ENCODE measurements at regions not wholly inside any gene's neighbourhood (a gene's known extent, or its start where the extent isn't known, plus 50 kb on each side); places are given as distances from the start of the nearest gene placed in this dataset.
"Not testable (repeated sequence)": the region's sequence is repeated elsewhere in the genome, so short reads cannot be mapped to it uniquely, and the experiment has no call there.

DNA sequence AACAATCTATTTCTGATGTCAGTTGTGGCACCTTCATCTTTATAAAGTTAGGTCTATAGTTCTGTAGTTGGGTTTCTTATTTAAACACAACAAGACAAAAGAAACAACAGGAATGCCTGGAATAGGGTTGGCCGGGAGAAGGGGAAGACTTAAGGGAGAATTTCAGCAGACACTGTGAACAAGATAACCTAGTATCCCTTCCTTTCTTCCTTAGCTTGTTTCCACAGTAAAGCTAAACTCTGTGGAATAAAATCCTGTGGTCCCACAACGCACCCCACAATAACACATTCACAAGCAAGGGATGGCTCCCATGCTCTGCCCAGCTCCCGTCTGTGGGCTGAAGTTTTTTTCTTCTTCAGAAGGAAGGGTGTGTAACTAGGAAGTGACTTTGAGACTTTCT, 124.9 kb upstream of the SMARCA2 start:
- ChIA-PET POLR2A (no interaction called here), CTCF (no interaction called here)
- no peak overlapping the region for H3K4me3 ChIP-seq
- no peak overlapping the region for H3K4me2 ChIP-seq
- no peaks in the 10 kb centered on the region for H3K9me3 ChIP-seq
- no peak overlapping the region for H3K27ac ChIP-seq
- DNase-seq (ENCODE audit: low read depth in 1 of 2, low spot score in 1 of 2) (no peak), ATAC-seq (no peak), FAIRE-seq (no peak)
- WGBS (ENCODE audit: missing lambda C conversion rate): 3% methylated on average over 3 of the region's 3 CpGs
- TF ChIP-seq SMC3 (IDR thresholded peaks at IDR 0.05) (no peak), NPAS2 (CRISPR knock-in tag; IDR thresholded peaks at IDR 0.05; ENCODE audit: borderline replicate concordance) (no peak), MAZ (IDR thresholded peaks at IDR 0.05; ENCODE audit: borderline replicate concordance, low read depth, low read length) (no peak), EHMT2 (IDR thresholded peaks at IDR 0.05; ENCODE audit: low read depth) (no peak), JUN (IDR thresholded peaks at IDR 0.05) (no peak), MAFK (IDR thresholded peaks at IDR 0.05; ENCODE audit: partially characterized antibody) (no peak), CHD4 (IDR thresholded peaks at IDR 0.05; ENCODE audit: borderline replicate concordance) (no peak), ZFP36 (IDR thresholded peaks at IDR 0.05; ENCODE audit: borderline replicate concordance, partially characterized antibody) (no peak)
- H3K4me1 ChIP-seq: no peaks in the 10 kb centered on the region

DNA sequence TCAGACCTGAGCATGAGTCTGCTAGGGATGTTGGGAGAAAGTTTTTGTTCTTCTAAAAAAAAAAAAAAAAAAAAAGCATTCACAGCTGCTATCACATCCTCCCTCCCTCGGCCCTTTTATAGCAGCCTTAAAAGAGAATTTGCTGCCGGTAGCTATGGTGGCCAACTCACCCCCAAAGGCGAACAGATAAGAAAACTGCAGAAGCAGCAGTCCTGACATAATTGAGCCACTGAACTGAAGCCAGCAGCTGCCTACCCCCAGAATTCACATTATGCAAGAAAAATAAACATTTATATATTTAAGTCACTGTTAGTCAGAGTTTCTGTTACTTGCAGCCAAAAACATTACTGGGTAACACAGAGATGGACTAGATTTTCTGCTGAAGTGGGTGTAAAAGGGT, 124.3 kb upstream of the SMARCA2 start:
- Histone ChIP-seq H3K4me3 (no peak overlapping the region), H3K4me2 (no peak overlapping the region), H3K27ac (no peak overlapping the region), H3K9me3 (no peaks in the 10 kb centered on the region), H3K4me1 (no peaks in the 10 kb centered on the region)
- DNase-seq (ENCODE audit: low read depth in 1 of 2, low spot score in 1 of 2) (no peak), FAIRE-seq (no peak), ATAC-seq (no peak)
- WGBS (ENCODE audit: missing lambda C conversion rate): 19% methylated on average over 3 of the region's 3 CpGs
- no peak for TF ChIP-seq NR3C1 (IDR thresholded peaks at IDR 0.05)
- no peak for TF ChIP-seq CBX8 (IDR thresholded peaks at IDR 0.05)
- TF ChIP-seq, protein P1, sequence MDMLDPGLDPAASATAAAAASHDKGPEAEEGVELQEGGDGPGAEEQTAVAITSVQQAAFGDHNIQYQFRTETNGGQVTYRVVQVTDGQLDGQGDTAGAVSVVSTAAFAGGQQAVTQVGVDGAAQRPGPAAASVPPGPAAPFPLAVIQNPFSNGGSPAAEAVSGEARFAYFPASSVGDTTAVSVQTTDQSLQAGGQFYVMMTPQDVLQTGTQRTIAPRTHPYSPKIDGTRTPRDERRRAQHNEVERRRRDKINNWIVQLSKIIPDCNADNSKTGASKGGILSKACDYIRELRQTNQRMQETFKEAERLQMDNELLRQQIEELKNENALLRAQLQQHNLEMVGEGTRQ (IDR thresholded peaks at IDR 0.05): no peak
- TF ChIP-seq RNF2 (IDR thresholded peaks at IDR 0.05; ENCODE audit: borderline replicate concordance, low read depth): no peak
- no peak for TF ChIP-seq CHD4 (IDR thresholded peaks at IDR 0.05; ENCODE audit: borderline replicate concordance)
- TF ChIP-seq, protein P2, sequence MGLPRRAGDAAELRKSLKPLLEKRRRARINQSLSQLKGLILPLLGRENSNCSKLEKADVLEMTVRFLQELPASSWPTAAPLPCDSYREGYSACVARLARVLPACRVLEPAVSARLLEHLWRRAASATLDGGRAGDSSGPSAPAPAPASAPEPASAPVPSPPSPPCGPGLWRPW (IDR thresholded peaks at IDR 0.05): no peak
- TF ChIP-seq FOXS1 (CRISPR knock-in tag; IDR thresholded peaks at IDR 0.05): no peak
- TF ChIP-seq, protein P3, sequence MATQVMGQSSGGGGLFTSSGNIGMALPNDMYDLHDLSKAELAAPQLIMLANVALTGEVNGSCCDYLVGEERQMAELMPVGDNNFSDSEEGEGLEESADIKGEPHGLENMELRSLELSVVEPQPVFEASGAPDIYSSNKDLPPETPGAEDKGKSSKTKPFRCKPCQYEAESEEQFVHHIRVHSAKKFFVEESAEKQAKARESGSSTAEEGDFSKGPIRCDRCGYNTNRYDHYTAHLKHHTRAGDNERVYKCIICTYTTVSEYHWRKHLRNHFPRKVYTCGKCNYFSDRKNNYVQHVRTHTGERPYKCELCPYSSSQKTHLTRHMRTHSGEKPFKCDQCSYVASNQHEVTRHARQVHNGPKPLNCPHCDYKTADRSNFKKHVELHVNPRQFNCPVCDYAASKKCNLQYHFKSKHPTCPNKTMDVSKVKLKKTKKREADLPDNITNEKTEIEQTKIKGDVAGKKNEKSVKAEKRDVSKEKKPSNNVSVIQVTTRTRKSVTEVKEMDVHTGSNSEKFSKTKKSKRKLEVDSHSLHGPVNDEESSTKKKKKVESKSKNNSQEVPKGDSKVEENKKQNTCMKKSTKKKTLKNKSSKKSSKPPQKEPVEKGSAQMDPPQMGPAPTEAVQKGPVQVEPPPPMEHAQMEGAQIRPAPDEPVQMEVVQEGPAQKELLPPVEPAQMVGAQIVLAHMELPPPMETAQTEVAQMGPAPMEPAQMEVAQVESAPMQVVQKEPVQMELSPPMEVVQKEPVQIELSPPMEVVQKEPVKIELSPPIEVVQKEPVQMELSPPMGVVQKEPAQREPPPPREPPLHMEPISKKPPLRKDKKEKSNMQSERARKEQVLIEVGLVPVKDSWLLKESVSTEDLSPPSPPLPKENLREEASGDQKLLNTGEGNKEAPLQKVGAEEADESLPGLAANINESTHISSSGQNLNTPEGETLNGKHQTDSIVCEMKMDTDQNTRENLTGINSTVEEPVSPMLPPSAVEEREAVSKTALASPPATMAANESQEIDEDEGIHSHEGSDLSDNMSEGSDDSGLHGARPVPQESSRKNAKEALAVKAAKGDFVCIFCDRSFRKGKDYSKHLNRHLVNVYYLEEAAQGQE (IDR thresholded peaks at IDR 0.05): no peak
- TF ChIP-seq ZFP36 (IDR thresholded peaks at IDR 0.05; ENCODE audit: borderline replicate concordance, partially characterized antibody): no peak
- no peak for TF ChIP-seq KDM5A (IDR thresholded peaks at IDR 0.05)
- TF ChIP-seq MYC (IDR thresholded peaks at IDR 0.05; ENCODE audit: borderline replicate concordance, low read length): no peak
- TF ChIP-seq EHF (CRISPR knock-in tag; IDR thresholded peaks at IDR 0.05): no peak
- TF ChIP-seq RFX5 (IDR thresholded peaks at IDR 0.05): no peak
- TF ChIP-seq HOXB5 (CRISPR knock-in tag; IDR thresholded peaks at IDR 0.05): no peak
- no peak for TF ChIP-seq FOSB (CRISPR knock-in tag; IDR thresholded peaks at IDR 0.05)
- TF ChIP-seq, protein P4, sequence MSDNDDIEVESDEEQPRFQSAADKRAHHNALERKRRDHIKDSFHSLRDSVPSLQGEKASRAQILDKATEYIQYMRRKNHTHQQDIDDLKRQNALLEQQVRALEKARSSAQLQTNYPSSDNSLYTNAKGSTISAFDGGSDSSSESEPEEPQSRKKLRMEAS (IDR thresholded peaks at IDR 0.05): no peak
- TF ChIP-seq, protein P5, sequence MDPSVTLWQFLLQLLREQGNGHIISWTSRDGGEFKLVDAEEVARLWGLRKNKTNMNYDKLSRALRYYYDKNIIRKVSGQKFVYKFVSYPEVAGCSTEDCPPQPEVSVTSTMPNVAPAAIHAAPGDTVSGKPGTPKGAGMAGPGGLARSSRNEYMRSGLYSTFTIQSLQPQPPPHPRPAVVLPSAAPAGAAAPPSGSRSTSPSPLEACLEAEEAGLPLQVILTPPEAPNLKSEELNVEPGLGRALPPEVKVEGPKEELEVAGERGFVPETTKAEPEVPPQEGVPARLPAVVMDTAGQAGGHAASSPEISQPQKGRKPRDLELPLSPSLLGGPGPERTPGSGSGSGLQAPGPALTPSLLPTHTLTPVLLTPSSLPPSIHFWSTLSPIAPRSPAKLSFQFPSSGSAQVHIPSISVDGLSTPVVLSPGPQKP (IDR thresholded peaks at IDR 0.05; ENCODE audit: low read depth, low read length): no peak
- no peak for TF ChIP-seq SMC3 (IDR thresholded peaks at IDR 0.05)
- no peak for TF ChIP-seq EP300 (IDR thresholded peaks at IDR 0.05)
- TF ChIP-seq, protein P6, sequence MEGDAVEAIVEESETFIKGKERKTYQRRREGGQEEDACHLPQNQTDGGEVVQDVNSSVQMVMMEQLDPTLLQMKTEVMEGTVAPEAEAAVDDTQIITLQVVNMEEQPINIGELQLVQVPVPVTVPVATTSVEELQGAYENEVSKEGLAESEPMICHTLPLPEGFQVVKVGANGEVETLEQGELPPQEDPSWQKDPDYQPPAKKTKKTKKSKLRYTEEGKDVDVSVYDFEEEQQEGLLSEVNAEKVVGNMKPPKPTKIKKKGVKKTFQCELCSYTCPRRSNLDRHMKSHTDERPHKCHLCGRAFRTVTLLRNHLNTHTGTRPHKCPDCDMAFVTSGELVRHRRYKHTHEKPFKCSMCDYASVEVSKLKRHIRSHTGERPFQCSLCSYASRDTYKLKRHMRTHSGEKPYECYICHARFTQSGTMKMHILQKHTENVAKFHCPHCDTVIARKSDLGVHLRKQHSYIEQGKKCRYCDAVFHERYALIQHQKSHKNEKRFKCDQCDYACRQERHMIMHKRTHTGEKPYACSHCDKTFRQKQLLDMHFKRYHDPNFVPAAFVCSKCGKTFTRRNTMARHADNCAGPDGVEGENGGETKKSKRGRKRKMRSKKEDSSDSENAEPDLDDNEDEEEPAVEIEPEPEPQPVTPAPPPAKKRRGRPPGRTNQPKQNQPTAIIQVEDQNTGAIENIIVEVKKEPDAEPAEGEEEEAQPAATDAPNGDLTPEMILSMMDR (IDR thresholded peaks at IDR 0.05): no peak
- CTCF ChIA-PET: no interaction called here
- POLR2A ChIA-PET: no interaction called here

DNA sequence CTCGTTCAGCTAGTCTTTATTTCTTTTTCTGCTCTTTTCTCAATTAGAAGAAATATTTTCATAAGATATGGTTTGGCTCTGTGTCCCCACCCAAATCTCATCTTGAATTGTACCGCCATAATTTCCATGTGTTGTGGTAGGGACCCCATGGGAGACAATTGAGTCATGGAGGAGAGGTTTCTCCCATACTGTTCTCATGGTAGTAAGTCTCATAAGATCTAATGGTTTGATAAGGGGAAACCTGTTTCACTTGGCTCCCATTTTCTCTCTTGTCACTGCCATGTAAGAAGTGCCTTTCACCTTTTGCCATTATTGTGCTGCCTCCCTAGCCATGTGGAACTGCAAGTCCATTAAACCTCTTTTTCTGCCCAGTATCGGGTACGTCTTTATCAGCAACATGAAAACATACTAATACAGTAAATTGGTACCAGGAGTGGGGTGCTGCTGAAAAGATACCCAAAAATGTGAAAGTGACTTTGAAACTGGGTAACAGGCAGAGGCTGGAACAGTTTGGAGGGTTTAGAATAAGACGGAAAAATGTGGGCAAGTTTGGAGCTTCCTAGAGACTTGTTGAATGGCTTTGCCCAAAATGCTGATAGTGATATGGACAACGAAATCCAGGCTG, 112.0 kb upstream of the SMARCA2 start:
- CTCF ChIA-PET: interaction anchor here (1.2 kb wide), 1 partner anchor 19 kb away, joined by 3 read pairs; no protein-coding TSS in a partner anchor
- FAIRE-seq; H3K4me1 ChIP-seq; ATAC-seq; H3K4me2 ChIP-seq; H3K27ac ChIP-seq; H3K4me3 ChIP-seq; DNase-seq (ENCODE audit: low read depth in 1 of 2, low spot score in 1 of 2); POLR2A ChIA-PET: not testable (repeated sequence)
- 5% methylated on average over 6 of the region's 6 CpGs for WGBS (ENCODE audit: missing lambda C conversion rate)
- peaks cover 13% of the 10 kb centered on the region for H3K9me3 ChIP-seq

Data from A549 (cell line).